Retinal pigment epithelial cell (primary cell): ENCODE measurements at regions not wholly inside any gene's neighbourhood (a gene's known extent, or its start where the extent isn't known, plus 50 kb on each side); places are given as distances from the start of the nearest gene placed in this dataset.

Experiments used
- DNase-seq: peaks from one replicate; pipeline ENCODE4 v3.0.0-alpha.2; 2010; ENCODE audit warnings: low read depth
- H3K4me3 ChIP-seq: 2 replicates; pipeline ENCODE4 v1.5.1; 2011; ENCODE audit warnings: mild to moderate bottlenecking, low read length, control low read depth, moderate library complexity
- TF ChIP-seq, protein P1 (sequence below): conservative IDR thresholded peaks from 2 replicates; pipeline ENCODE4 v1.5.1; 2011; ENCODE audit warnings: low read depth, low read length, control low read depth, inconsistent platforms

DNA sequence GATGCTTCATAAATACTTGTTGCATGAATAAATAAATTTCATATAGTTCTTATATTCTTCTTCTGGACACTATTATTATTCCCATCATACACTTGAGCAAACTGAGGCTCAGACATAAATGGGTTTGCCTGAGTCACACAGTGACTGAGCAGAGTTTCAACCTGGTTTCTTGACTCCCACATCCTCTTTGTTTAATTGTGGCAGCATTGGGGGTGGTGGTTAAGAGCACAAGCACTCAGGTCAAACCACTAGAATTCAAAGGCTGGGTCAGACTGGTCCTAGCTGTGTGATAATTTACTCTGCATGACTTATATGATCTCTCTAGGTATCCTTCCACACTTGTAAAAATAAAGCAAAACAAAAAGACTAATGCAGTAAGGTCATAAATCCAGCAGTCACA lies 274.9 kb upstream of the SRRM4 start:
- no peak overlapping the region for H3K4me3 ChIP-seq
- no peak for DNase-seq
- TF ChIP-seq, protein P1, sequence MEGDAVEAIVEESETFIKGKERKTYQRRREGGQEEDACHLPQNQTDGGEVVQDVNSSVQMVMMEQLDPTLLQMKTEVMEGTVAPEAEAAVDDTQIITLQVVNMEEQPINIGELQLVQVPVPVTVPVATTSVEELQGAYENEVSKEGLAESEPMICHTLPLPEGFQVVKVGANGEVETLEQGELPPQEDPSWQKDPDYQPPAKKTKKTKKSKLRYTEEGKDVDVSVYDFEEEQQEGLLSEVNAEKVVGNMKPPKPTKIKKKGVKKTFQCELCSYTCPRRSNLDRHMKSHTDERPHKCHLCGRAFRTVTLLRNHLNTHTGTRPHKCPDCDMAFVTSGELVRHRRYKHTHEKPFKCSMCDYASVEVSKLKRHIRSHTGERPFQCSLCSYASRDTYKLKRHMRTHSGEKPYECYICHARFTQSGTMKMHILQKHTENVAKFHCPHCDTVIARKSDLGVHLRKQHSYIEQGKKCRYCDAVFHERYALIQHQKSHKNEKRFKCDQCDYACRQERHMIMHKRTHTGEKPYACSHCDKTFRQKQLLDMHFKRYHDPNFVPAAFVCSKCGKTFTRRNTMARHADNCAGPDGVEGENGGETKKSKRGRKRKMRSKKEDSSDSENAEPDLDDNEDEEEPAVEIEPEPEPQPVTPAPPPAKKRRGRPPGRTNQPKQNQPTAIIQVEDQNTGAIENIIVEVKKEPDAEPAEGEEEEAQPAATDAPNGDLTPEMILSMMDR: no peak

DNA sequence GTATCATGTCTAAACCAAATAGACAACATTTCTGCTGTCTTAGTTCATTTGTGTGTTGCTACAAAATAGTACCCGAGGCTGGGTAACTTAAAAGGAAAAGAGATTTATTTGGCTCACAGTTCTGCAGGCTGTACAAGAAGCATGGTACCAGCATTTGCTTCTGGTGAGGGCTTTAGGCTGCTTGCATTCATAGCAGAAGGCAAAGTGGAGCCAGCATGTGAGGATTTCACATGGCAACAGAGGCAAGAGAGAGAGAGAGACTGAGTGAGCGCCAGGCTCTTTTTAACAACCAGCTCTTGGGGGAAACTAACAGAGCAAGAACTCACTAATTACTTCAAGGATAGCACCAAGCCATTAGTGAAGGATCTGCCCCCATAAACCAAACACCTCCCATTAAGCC lies 271.4 kb upstream of the SRRM4 start:
- no peak overlapping the region for H3K4me3 ChIP-seq
- no peak for DNase-seq
- TF ChIP-seq, protein P1: no peak

DNA sequence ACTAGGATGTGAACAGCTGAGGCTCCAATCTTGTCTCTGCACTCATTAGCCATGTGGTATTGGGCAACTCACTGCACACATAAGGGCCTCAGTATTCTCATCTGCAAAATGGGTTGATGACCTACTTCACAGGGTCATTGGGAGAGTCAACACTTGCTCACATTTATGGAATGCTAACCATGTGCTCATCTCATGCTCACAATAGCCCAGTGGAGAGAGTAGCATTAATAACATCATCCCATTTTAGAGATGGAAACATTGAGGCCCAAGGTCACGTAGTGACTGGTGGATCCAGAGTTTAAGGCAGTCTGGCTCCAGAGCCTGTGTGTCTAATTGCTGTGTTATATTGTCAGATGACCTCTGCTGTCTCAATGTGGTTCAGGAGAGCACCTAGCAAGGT lies 270.2 kb upstream of the SRRM4 start:
- TF ChIP-seq, protein P1: no peak
- H3K4me3 ChIP-seq: no peak overlapping the region
- DNase-seq: no peak

DNA sequence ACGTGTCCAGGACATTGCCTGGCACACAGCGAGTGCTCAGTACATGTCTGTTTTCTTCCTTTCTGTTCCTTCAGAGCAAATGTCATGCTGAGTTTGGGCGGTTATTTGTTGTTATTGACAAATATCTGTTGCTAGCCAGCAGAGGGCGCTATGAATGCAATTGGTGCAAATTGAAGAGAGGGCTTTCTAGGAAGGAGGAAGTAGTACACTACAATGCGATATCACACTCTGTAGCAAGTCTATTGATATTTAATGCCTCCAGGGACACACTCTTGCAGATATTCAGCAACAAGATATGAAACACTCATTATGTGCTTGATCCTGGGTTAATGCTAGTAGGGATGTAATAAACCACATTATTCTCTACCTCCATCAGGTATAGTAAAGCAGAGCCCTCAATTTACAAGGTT lies 267.3 kb upstream of the SRRM4 start:
- no peak for DNase-seq
- no peak overlapping the region for H3K4me3 ChIP-seq
- TF ChIP-seq, protein P1: no peak

DNA sequence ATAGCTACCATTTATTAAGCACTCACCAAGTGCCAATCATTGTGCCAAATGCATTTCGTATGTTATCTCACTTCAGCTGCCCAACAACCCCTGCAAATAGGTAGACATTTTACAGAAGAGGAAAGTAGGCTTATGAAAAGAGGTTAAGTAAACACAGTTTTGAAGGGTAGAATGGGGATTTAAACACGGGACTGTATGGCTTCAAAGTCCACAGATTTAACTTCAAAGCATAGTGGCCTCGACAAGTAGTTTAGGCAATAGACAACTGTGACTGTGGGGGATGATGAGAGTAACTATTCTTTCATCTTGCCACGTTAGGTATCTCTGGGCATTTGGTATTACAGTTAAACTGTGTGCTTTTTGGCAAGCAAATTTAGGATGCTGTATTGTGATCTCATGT lies 266.8 kb upstream of the SRRM4 start:
- no peak overlapping the region for H3K4me3 ChIP-seq
- TF ChIP-seq, protein P1: no peak
- no peak for DNase-seq

DNA sequence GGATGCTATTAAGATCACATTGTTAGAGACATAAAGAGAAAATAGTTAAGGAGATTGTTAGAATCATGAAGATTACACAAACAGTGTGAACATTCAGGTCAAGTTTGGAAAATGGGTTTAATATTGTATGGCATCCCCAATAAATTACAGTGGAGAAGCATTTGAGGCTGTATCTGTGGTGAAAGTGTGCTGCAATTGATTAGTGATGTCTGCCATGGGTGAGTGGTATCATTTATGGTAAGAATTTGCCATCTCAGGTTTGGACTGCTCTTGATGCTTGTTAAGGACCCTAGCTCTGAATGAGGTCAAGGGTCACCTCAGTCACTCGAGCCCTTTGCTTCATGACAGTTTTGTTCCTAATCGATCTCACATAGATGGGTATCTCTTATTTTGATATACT lies 265.7 kb upstream of the SRRM4 start:
- no peak overlapping the region for H3K4me3 ChIP-seq
- no peak for DNase-seq

More for the DNA sequence above, 265.7 kb upstream of the SRRM4 start:
- TF ChIP-seq, protein P1: no peak
